ENCODE measurements at regions not wholly inside any gene's neighbourhood (a gene's known extent, or its start where the extent isn't known, plus 50 kb on each side); places are given as distances from the start of the nearest gene placed in this dataset.

GRCh38 chr2:5799348-5799747 is 107.2 kb downstream of the SOX11 start:
- H3K36me3 Mint-ChIP-seq = no peaks in the 10 kb centered on the region
- H3K27me3 Mint-ChIP-seq (ENCODE audit: low read depth in 3 of 3) = peaks cover 0 to 1% (median 0%) of the 10 kb centered on the region in 3 donors
- H3K4me3 Mint-ChIP-seq = no peak overlapping the region
- peaks cover 4 to 42% (median 9%) of the 10 kb centered on the region in 6 donors for H3K9me3 Mint-ChIP-seq
- H3K4me1 Mint-ChIP-seq = no peaks in the 10 kb centered on the region
- DNase-seq = no peak
- no peak overlapping the region for H3K27ac Mint-ChIP-seq

GRCh38 chr2:5803547-5803946 is 111.4 kb downstream of the SOX11 start:
- H3K9me3 Mint-ChIP-seq = peaks cover 2 to 30% (median 12%) of the 10 kb centered on the region in 6 donors
- H3K27me3 Mint-ChIP-seq (ENCODE audit: low read depth in 3 of 3) = peaks cover 0 to 3% (median 0%) of the 10 kb centered on the region in 3 donors
- no peaks in the 10 kb centered on the region for H3K36me3 Mint-ChIP-seq
- no peak for DNase-seq
- H3K4me3 Mint-ChIP-seq = no peak overlapping the region
- no peak overlapping the region for H3K27ac Mint-ChIP-seq
- H3K4me1 Mint-ChIP-seq = no peaks in the 10 kb centered on the region

- Mint-ChIP-seq H3K36me3 (peaks cover 0 to 4% (median 0%) of the 10 kb centered on the region in 3 donors), H3K4me3 (no peak overlapping the region), H3K4me1 (no peaks in the 10 kb centered on the region), H3K27me3 (ENCODE audit: low read depth in 3 of 3) (peaks cover 0 to 3% (median 1%) of the 10 kb centered on the region in 3 donors), H3K9me3 (peaks cover 0 to 13% (median 8%) of the 10 kb centered on the region in 6 donors), H3K27ac (no peak overlapping the region)
- no peak for DNase-seq
These were observed 126.9 kb downstream of the SOX11 start for GRCh38 chr2:5818961-5819600.

- Mint-ChIP-seq H3K4me3 (no peak overlapping the region), H3K36me3 (peaks cover 0 to 4% (median 0%) of the 10 kb centered on the region in 3 donors), H3K4me1 (no peaks in the 10 kb centered on the region), H3K27me3 (ENCODE audit: low read depth in 3 of 3) (peaks cover 0 to 3% (median 0%) of the 10 kb centered on the region in 3 donors), H3K9me3 (peaks cover 0 to 25% (median 11%) of the 10 kb centered on the region in 6 donors), H3K27ac (no peak overlapping the region)
- DNase-seq = no peak
These were observed 131.9 kb downstream of the SOX11 start for GRCh38 chr2:5824126-5824525.

- H3K27me3 Mint-ChIP-seq (ENCODE audit: low read depth in 3 of 3) = peaks cover 0 to 3% (median 0%) of the 10 kb centered on the region in 3 donors
- H3K4me3 Mint-ChIP-seq = no peak overlapping the region
- no peaks in the 10 kb centered on the region for H3K4me1 Mint-ChIP-seq
- H3K9me3 Mint-ChIP-seq = peaks cover 5 to 35% (median 12%) of the 10 kb centered on the region in 6 donors
- H3K36me3 Mint-ChIP-seq = peaks cover 0 to 4% (median 0%) of the 10 kb centered on the region in 3 donors
- H3K27ac Mint-ChIP-seq = no peak overlapping the region
- DNase-seq = no peak
These were observed 133.5 kb downstream of the SOX11 start for GRCh38 chr2:5825686-5826085.

- H3K27ac Mint-ChIP-seq = no peak overlapping the region
- peaks cover 6 to 32% (median 10%) of the 10 kb centered on the region in 6 donors for H3K9me3 Mint-ChIP-seq
- no peaks in the 10 kb centered on the region for H3K4me1 Mint-ChIP-seq
- no peak overlapping the region for H3K4me3 Mint-ChIP-seq
- H3K36me3 Mint-ChIP-seq = peaks cover 0 to 4% (median 0%) of the 10 kb centered on the region in 3 donors
- H3K27me3 Mint-ChIP-seq (ENCODE audit: low read depth in 3 of 3) = peaks cover 0 to 3% (median 0%) of the 10 kb centered on the region in 3 donors
- no peak for DNase-seq
These were observed 134.9 kb downstream of the SOX11 start for GRCh38 chr2:5826979-5827655.

- H3K27ac Mint-ChIP-seq = no peak overlapping the region
These were observed 142.3 kb downstream of the SOX11 start for GRCh38 chr2:5834501-5834900.

GRCh38 chr2:5839550-5839949 is 147.4 kb downstream of the SOX11 start:
- Mint-ChIP-seq H3K4me1 (no peaks in the 10 kb centered on the region), H3K36me3 (no peaks in the 10 kb centered on the region)

More at GRCh38 chr2:5834501-5834900, 142.3 kb downstream of the SOX11 start:
- Mint-ChIP-seq H3K4me3 (no peak overlapping the region), H3K9me3 (peaks cover 3 to 19% (median 8%) of the 10 kb centered on the region in 6 donors), H3K27me3 (ENCODE audit: low read depth in 3 of 3) (peaks cover 0 to under 1% (median 0%) of the 10 kb centered on the region in 3 donors), H3K4me1 (no peaks in the 10 kb centered on the region), H3K36me3 (no peaks in the 10 kb centered on the region)
- no peak for DNase-seq

GRCh38 chr2:5841126-5841525 is 148.9 kb downstream of the SOX11 start:
- no peak overlapping the region for H3K27ac Mint-ChIP-seq
- peaks cover 0 to 2% (median 2%) of the 10 kb centered on the region in 3 donors for H3K27me3 Mint-ChIP-seq (ENCODE audit: low read depth in 3 of 3)
- H3K4me3 Mint-ChIP-seq = no peak overlapping the region
- DNase-seq = no peak
- no peaks in the 10 kb centered on the region for H3K4me1 Mint-ChIP-seq
- H3K36me3 Mint-ChIP-seq = no peaks in the 10 kb centered on the region
- H3K9me3 Mint-ChIP-seq = peaks cover 0 to 7% (median 4%) of the 10 kb centered on the region in 6 donors

More at GRCh38 chr2:5839550-5839949, 147.4 kb downstream of the SOX11 start:
- H3K27me3 Mint-ChIP-seq (ENCODE audit: low read depth in 3 of 3) = peaks cover 0 to 2% (median 2%) of the 10 kb centered on the region in 3 donors
- no peak for DNase-seq
- H3K9me3 Mint-ChIP-seq = peaks cover 0 to 6% (median 4%) of the 10 kb centered on the region in 6 donors
- no peak overlapping the region for H3K27ac Mint-ChIP-seq
- H3K4me3 Mint-ChIP-seq = no peak overlapping the region

GRCh38 chr2:5842326-5842725 is 150.1 kb downstream of the SOX11 start:
- H3K27me3 Mint-ChIP-seq (ENCODE audit: low read depth in 3 of 3) = peaks cover 0 to 3% (median 2%) of the 10 kb centered on the region in 3 donors
- no peaks in the 10 kb centered on the region for H3K36me3 Mint-ChIP-seq
- H3K4me1 Mint-ChIP-seq = no peaks in the 10 kb centered on the region
- H3K27ac Mint-ChIP-seq = no peak overlapping the region
- no peak for DNase-seq
- no peak overlapping the region for H3K4me3 Mint-ChIP-seq
- peaks cover 0 to 9% (median 5%) of the 10 kb centered on the region in 6 donors for H3K9me3 Mint-ChIP-seq

- Mint-ChIP-seq H3K27me3 (ENCODE audit: low read depth in 3 of 3) (peaks cover 0 to 2% (median 2%) of the 10 kb centered on the region in 3 donors), H3K36me3 (no peaks in the 10 kb centered on the region), H3K9me3 (peaks cover 0 to 9% (median 6%) of the 10 kb centered on the region in 6 donors), H3K4me1 (no peaks in the 10 kb centered on the region), H3K27ac (no peak overlapping the region), H3K4me3 (no peak overlapping the region)
- no peak for DNase-seq
These were observed 153.7 kb downstream of the SOX11 start for GRCh38 chr2:5845798-5846330.

- H3K4me3 Mint-ChIP-seq = no peak overlapping the region
- H3K27me3 Mint-ChIP-seq (ENCODE audit: low read depth in 3 of 3) = peaks cover 0 to 2% (median 0%) of the 10 kb centered on the region in 3 donors
- H3K27ac Mint-ChIP-seq = no peak overlapping the region
- H3K4me1 Mint-ChIP-seq = no peaks in the 10 kb centered on the region
- H3K36me3 Mint-ChIP-seq = no peaks in the 10 kb centered on the region
- peaks cover 0 to 11% (median 6%) of the 10 kb centered on the region in 6 donors for H3K9me3 Mint-ChIP-seq
- no peak for DNase-seq
These were observed 154.7 kb downstream of the SOX11 start for GRCh38 chr2:5846881-5847280.

GRCh38 chr2:5849562-5849961 is 157.4 kb downstream of the SOX11 start:
- H3K4me1 Mint-ChIP-seq = no peaks in the 10 kb centered on the region
- no peak overlapping the region for H3K27ac Mint-ChIP-seq
- H3K4me3 Mint-ChIP-seq = no peak overlapping the region
- H3K36me3 Mint-ChIP-seq = no peaks in the 10 kb centered on the region
- peaks cover 0 to 19% (median 7%) of the 10 kb centered on the region in 6 donors for H3K9me3 Mint-ChIP-seq
- DNase-seq = no peak
- H3K27me3 Mint-ChIP-seq (ENCODE audit: low read depth in 3 of 3) = peaks cover 0 to 2% (median 0%) of the 10 kb centered on the region in 3 donors

- Mint-ChIP-seq H3K4me3 (no peak overlapping the region), H3K27ac (no peak overlapping the region), H3K36me3 (no peaks in the 10 kb centered on the region), H3K4me1 (no peaks in the 10 kb centered on the region), H3K9me3 (peaks cover 0 to 26% (median 5%) of the 10 kb centered on the region in 6 donors), H3K27me3 (ENCODE audit: low read depth in 3 of 3) (peaks cover 0 to under 1% (median 0%) of the 10 kb centered on the region in 3 donors)
- no peak for DNase-seq
These were observed 159.2 kb downstream of the SOX11 start for GRCh38 chr2:5851410-5851809.
